Epithelial cell of esophagus (primary cell): ENCODE measurements at regions not wholly inside any gene's neighbourhood (a gene's known extent, or its start where the extent isn't known, plus 50 kb on each side); places are given as distances from the start of the nearest gene placed in this dataset.

Experiments used
- DNase-seq: peaks from one replicate; pipeline ENCODE4 v3.0.0; 2010; ENCODE audit warnings: low read depth
- H3K4me3 ChIP-seq: 2 replicates; pipeline ENCODE4 v1.5.1; 2011; ENCODE audit warnings: mild to moderate bottlenecking, low read length, control low read depth
- CTCF ChIP-seq: IDR thresholded peaks from 2 replicates; pipeline ENCODE4 v1.5.1; 2011; ENCODE audit warnings: low read depth, mild to moderate bottlenecking, low read length, control low read depth, inconsistent platforms; ENCODE audit not compliant: insufficient read depth; ENCODE audit errors: missing control alignments

GRCh38 chr21:21632926-21633325, 634.7 kb downstream of the NCAM2 start:
- TF ChIP-seq CTCF: no peak
- no peak for DNase-seq
- H3K4me3 ChIP-seq: no peak overlapping the region

DNA sequence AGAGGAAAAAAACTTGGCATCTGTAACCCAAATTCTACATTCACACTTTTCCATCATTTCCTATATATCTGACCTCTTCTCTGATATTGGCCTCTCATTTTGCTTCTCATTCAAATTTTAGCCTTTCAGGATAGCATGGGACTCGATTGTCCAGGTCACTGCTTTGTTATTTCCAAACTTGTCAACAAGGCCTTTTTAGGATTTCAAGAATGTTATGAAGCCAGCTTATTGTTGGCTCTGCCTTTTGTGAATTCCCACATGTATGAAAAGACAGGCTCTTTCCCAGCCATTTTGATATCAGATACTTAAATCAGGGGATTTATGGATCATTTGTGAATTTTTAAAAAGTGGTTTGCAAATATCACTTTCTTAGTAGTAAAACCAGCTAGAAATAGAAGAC, 663.5 kb downstream of the NCAM2 start:
- DNase-seq: no peak
- TF ChIP-seq CTCF: no peak
- H3K4me3 ChIP-seq: no peak overlapping the region

DNA sequence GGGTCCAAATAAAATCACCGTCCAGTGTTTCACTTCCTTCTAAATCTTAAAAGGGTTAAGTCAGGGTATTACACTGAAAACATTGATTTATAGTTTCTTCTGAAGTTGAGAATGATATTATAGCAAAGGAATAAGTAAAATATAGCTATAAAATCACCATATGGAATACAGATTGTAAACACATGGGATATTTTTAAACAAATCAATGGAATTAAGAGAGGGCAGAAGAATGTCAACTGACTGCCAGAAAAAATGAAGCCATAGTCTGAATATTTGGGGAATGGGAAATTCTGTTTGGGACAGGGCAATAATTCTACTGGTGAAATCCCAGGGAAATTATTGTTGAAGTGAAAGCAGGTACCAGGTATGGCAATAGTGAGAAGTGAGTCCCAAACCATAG, 664.6 kb downstream of the NCAM2 start:
- TF ChIP-seq CTCF: no peak
- H3K4me3 ChIP-seq: no peak overlapping the region
- no peak for DNase-seq

DNA sequence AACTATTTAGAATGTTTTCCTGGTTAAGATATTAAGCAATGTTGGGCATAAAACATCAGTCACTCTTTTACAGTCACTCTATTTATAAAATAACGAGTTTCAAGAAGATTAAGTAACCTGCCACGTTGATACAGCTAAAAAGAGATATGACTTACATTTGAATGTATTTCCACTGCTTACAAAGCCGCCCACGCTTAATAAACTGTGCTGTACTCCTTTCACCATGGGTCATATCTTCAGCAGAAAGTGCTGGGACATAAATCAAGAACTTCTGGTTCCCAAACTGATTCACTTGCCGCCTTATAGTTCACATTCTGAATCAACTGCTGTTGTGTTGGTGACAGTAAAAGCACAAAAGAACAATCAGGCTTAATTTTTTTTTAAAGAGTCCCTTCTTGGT, 666.7 kb downstream of the NCAM2 start:
- no peak for TF ChIP-seq CTCF
- no peak for DNase-seq
- H3K4me3 ChIP-seq: no peak overlapping the region

GRCh38 chr21:21666689-21667088, 668.5 kb downstream of the NCAM2 start:
- no peak overlapping the region for H3K4me3 ChIP-seq
- no peak for TF ChIP-seq CTCF
- no peak for DNase-seq

DNA sequence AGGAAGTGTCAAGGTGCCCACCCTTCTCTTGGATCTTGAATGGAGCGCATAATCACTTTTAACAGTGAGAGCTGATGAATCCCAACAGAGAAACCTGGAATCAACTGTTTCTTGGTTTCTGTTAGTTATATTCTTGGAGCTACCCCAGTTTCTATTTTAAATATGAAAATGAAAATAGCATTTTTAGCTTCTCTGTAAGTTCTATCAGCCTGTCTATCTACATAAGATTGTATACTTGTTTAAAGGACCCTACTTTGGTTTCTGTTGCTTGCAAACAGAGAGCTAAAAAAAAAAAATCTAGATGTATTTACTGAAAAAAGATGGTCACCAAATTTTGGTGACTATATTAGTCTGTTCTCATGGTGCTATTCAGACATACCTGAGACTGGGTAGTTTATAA, 670.0 kb downstream of the NCAM2 start:
- H3K4me3 ChIP-seq: no peak overlapping the region
- DNase-seq: no peak
- no peak for TF ChIP-seq CTCF

DNA sequence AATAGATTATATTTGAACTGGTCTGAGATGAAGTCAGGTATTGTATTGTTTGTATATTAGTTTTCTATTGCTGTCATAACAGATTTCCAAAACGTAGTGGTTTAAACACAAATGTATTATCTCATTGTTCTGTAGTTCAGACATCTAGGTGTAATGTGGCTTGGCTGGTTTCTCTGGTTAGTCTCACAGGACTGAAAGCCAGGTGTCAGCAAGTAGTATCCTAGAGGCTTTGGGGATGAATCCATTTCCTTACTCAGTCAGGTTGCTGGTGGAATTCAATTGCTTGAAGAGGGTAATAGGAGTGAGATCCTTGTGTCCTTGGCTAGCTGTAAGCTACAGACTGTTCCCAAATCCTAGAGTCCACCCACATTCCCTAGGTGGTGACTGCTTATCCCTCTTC, 675.8 kb downstream of the NCAM2 start:
- H3K4me3 ChIP-seq: no peak overlapping the region
- DNase-seq: peak; percentile 4
- no peak for TF ChIP-seq CTCF
